ENCODE measurements at regions not wholly inside any gene's neighbourhood (a gene's known extent, or its start where the extent isn't known, plus 50 kb on each side); places are given as distances from the start of the nearest gene placed in this dataset.

GRCh38 chr16:73882651-73883050 lies 414.0 kb upstream of the PSMD7 start:
- Histone ChIP-seq H3K56ac (replicated peaks; ENCODE audit: insufficient read length, low read depth, low read length) (no peak overlapping the region), H2AK5ac (ENCODE audit: low read depth, low read length) (no peak overlapping the region), H3K4me3 (ENCODE audit: extremely low read depth in 1 of 4, insufficient read depth in 2 of 4, low read depth in 3 of 4, low read length in 4 of 4) (no peak overlapping the region), H3K14ac (ENCODE audit: insufficient read length) (no peak overlapping the region), H3K27me3 (replicated peaks in 1 of 4; ENCODE audit: control insufficient read depth in 3 of 4, extremely low read depth in 1 of 4, insufficient read depth in 3 of 4, low read length in 3 of 4) (no peaks in the 10 kb centered on the region), H3K9me3 (ENCODE audit: insufficient read depth in 2 of 2, low read depth in 1 of 2, low read length in 1 of 2) (no peaks in the 10 kb centered on the region), H4K20me1 (replicated peaks in 1 of 2; ENCODE audit: control insufficient read depth in 1 of 2, insufficient read depth in 2 of 2, low read length in 2 of 2) (no peaks in the 10 kb centered on the region), H2AFZ (ENCODE audit: low read length) (no peak overlapping the region), H2BK120ac (replicated peaks; ENCODE audit: low read depth, low read length) (no peak overlapping the region), H3K18ac (ENCODE audit: extremely low read depth, low read length) (no peak overlapping the region), H2BK15ac (ENCODE audit: low read length) (no peak overlapping the region), H4K8ac (ENCODE audit: extremely low read depth, insufficient read depth, low read length) (no peak overlapping the region), H3K4me2 (ENCODE audit: insufficient read depth in 1 of 2, low read depth in 2 of 2, low read length in 2 of 2) (no peak overlapping the region), H2BK5ac (ENCODE audit: low read depth, low read length) (no peak overlapping the region), H3K4ac (replicated peaks; ENCODE audit: insufficient read length, low read depth, low read length) (no peak overlapping the region), H3K9ac (replicated peaks in 1 of 4; ENCODE audit: extremely low read depth in 1 of 4, low read depth in 3 of 4, low read length in 3 of 4) (no peak overlapping the region), H3K36me3 (ENCODE audit: control insufficient read depth in 2 of 4, insufficient read depth in 4 of 4, low read length in 3 of 4) (no peaks in the 10 kb centered on the region), H2BK12ac (ENCODE audit: low read depth, low read length) (no peak overlapping the region), H3K79me2 (ENCODE audit: control insufficient read depth in 1 of 2, insufficient read depth in 2 of 2, low read length in 2 of 2) (no peaks in the 10 kb centered on the region), H2BK20ac (ENCODE audit: low read length) (no peak overlapping the region), H4K5ac (ENCODE audit: insufficient read length, low read depth, low read length) (no peak overlapping the region), H3K23me2 (ENCODE audit: low read depth, low read length) (no peaks in the 10 kb centered on the region), H3K79me1 (ENCODE audit: low read depth, low read length) (no peaks in the 10 kb centered on the region), H3K27ac (ENCODE audit: low read depth, low read length) (no peak overlapping the region), H3K23ac (ENCODE audit: insufficient read length) (no peak overlapping the region), H4K91ac (replicated peaks; ENCODE audit: insufficient read length, low read length) (no peak overlapping the region), H3K4me1 (replicated peaks in 1 of 4; ENCODE audit: control insufficient read depth in 3 of 4, insufficient read depth in 4 of 4, low read length in 3 of 4) (peaks cover 0 to 4% (median 0%) of the 10 kb centered on the region in 4 experiments; a peak in 1 of 7 replicates)
- no peak for DNase-seq (ENCODE audit: low read depth in 1 of 2, low spot score in 2 of 2)
- CTCF ChIA-PET (ENCODE audit: partially characterized antibody), result interaction anchor here (0.8 to 3.1 kb wide), 8 partner anchors 9 to 316 kb away, joined by 3 to 10 read pairs (median 4); no protein-coding TSS in a partner anchor
- POLR2A ChIA-PET (ENCODE audit: partially characterized antibody), result interaction anchor here (2.6 kb wide), 1 partner anchor 9 kb away, joined by 11 read pairs; no protein-coding TSS in a partner anchor
- FAIRE-seq, result no peak
- WGBS, 2 experiments (ENCODE audit: extremely low coverage in 1 of 2, insufficient coverage in 1 of 2, insufficient read length in 1 of 2, insufficient replicate concordance in 2 of 2, low coverage in 1 of 2, low lambda C conversion rate in 2 of 2, missing lambda C conversion rate in 1 of 2), result 85% methylated on average over 2 of the region's 2 CpGs; no CpG with 5 or more reads in 1 of the 2 experiments
- TF ChIP-seq ASH2L (IDR thresholded peaks at IDR 0.05; ENCODE audit: low read length) (no peak), HDAC2 (IDR thresholded peaks at IDR 0.05; ENCODE audit: borderline replicate concordance in 1 of 2, low read depth in 2 of 2, low read length in 2 of 2) (no peak), SUZ12 (IDR thresholded peaks at IDR 0.05; ENCODE audit: low read length) (no peak), RFX5 (IDR thresholded peaks at IDR 0.05; ENCODE audit: borderline replicate concordance, low read depth, low read length) (no peak), JUND (IDR thresholded peaks at IDR 0.05; ENCODE audit: low read length) (no peak), PHF8 (conservative IDR thresholded peaks at IDR 0.05; ENCODE audit: low read depth, low read length) (no peak), MAFK (IDR thresholded peaks at IDR 0.05; ENCODE audit: low read depth, low read length) (no peak), BRCA1 (IDR thresholded peaks at IDR 0.05; ENCODE audit: low read depth, low read length) (no peak), POLR2AphosphoS5 (IDR thresholded peaks at IDR 0.05; ENCODE audit: low read depth, low read length) (no peak), GTF2F1 (IDR thresholded peaks at IDR 0.05; ENCODE audit: borderline replicate concordance, low read depth, low read length) (no peak), SAP30 (IDR thresholded peaks at IDR 0.05; ENCODE audit: insufficient read depth, insufficient replicate concordance, low read length) (no peak), TCF12 (IDR thresholded peaks at IDR 0.05; ENCODE audit: low read depth, low read length) (no peak), TBP (IDR thresholded peaks at IDR 0.05; ENCODE audit: low read depth, low read length) (no peak)
- TF ChIP-seq, protein P1, sequence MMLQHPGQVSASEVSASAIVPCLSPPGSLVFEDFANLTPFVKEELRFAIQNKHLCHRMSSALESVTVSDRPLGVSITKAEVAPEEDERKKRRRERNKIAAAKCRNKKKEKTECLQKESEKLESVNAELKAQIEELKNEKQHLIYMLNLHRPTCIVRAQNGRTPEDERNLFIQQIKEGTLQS (IDR thresholded peaks at IDR 0.05; ENCODE audit: insufficient read depth, low read depth, low read length), result no peak

Data from H1 (cell line).